Lower leg skin (tissue), 4 donors: ENCODE measurements at regions not wholly inside any gene's neighbourhood (a gene's known extent, or its start where the extent isn't known, plus 50 kb on each side); places are given as distances from the start of the nearest gene placed in this dataset.

Experiments used
- DNase-seq, 2 donors: peaks; one replicate each; pipeline ENCODE4 v3.0.0-alpha.2; 2019; ENCODE audit warnings: low spot score in 2 of 2
- H3K4me3 ChIP-seq: fragments of 200-600 bp; sonication (generic); 2 replicates; pipeline ENCODE4 v1.5.1; 2017; ENCODE audit warnings: mild to moderate bottlenecking, low read depth; ENCODE audit not compliant: poor library complexity, severe bottlenecking
- CTCF ChIP-seq, 3 donors: fragments of 450-650 bp; IDR thresholded peaks; one replicate each; pipeline ENCODE4 v1.5.1; 2016; ENCODE audit warnings: antibody characterized with exemption in 3 of 3, mild to moderate bottlenecking in 3 of 3, moderate library complexity in 2 of 3
- POLR2A ChIP-seq, 2 donors: fragments of 450-650 bp; IDR thresholded peaks; one replicate each; pipeline ENCODE4 v1.6.1; 2016 to 2017; ENCODE audit warnings: antibody characterized with exemption in 2 of 2, mild to moderate bottlenecking in 1 of 2, moderate library complexity in 1 of 2
- WGBS, 2 donors: methylation state at CpG; one replicate each; pipeline ENCODE4 v1.1.5; 2018; 5-methylcytosine and 5-hydroxymethylcytosine counted together
- intact Hi-C: fragments of 100-400 bp; cut with DNase I; formaldehyde crosslinking; loops from one replicate; pipeline ENCODE4 v1.15.0; 2023; ENCODE audit warnings: low total_unique reads

GRCh38 chr14:76576047-76576741, 185.1 kb upstream of the VASH1 start:
- DNase-seq: no peak
- no peak for TF ChIP-seq CTCF (IDR thresholded peaks at IDR 0.05)
- TF ChIP-seq POLR2A (IDR thresholded peaks at IDR 0.05): no peak
- WGBS, 2 donors: 51 to 58% methylated on average over 8 of the region's 8 CpGs
- intact Hi-C loops: loop anchor here (5.0 kb wide), 1 partner anchor 689 kb away; no protein-coding TSS in a partner anchor
- no peak overlapping the region for H3K4me3 ChIP-seq

GRCh38 chr14:76577090-76577489, 184.2 kb upstream of the VASH1 start:
- TF ChIP-seq POLR2A (IDR thresholded peaks at IDR 0.05): no peak
- no peak for TF ChIP-seq CTCF (IDR thresholded peaks at IDR 0.05)
- 93 to 98% methylated on average over 2 of the region's 2 CpGs for WGBS, 2 donors
- no peak for DNase-seq
- H3K4me3 ChIP-seq: no peak overlapping the region
- intact Hi-C loops: loop anchor here (5.0 kb wide), 1 partner anchor 690 kb away; no protein-coding TSS in a partner anchor

- 90 to 91% methylated on average over 3 of the region's 3 CpGs for WGBS, 2 donors
- no peak overlapping the region for H3K4me3 ChIP-seq
- TF ChIP-seq POLR2A (IDR thresholded peaks at IDR 0.05): no peak
- TF ChIP-seq CTCF (IDR thresholded peaks at IDR 0.05): no peak
- no peak for DNase-seq
- intact Hi-C loops: loop anchor here (5.0 kb wide), 1 partner anchor 691 kb away; no protein-coding TSS in a partner anchor
These were observed 183.4 kb upstream of the VASH1 start for GRCh38 chr14:76577837-76578236.

GRCh38 chr14:76580399-76580798, 180.9 kb upstream of the VASH1 start:
- TF ChIP-seq POLR2A (IDR thresholded peaks at IDR 0.05) (no peak), CTCF (IDR thresholded peaks at IDR 0.05) (no peak)
- DNase-seq: no peak
- no peak overlapping the region for H3K4me3 ChIP-seq
- intact Hi-C loops: no loop called here
- 67 to 73% methylated on average over 2 of the region's 2 CpGs for WGBS, 2 donors

- no peak for DNase-seq
- no peak overlapping the region for H3K4me3 ChIP-seq
- 90 to 100% methylated on average over 1 of the region's 1 CpG for WGBS, 2 donors
- TF ChIP-seq POLR2A (IDR thresholded peaks at IDR 0.05) (no peak), CTCF (IDR thresholded peaks at IDR 0.05) (no peak)
- intact Hi-C loops: no loop called here
These were observed 180.3 kb upstream of the VASH1 start for GRCh38 chr14:76580967-76581366.

GRCh38 chr14:76581592-76581991, 179.7 kb upstream of the VASH1 start:
- no peak for DNase-seq
- intact Hi-C loops: no loop called here
- no peak overlapping the region for H3K4me3 ChIP-seq
- WGBS, 2 donors: 79 to 82% methylated on average over 1 of the region's 1 CpG
- TF ChIP-seq CTCF (IDR thresholded peaks at IDR 0.05) (no peak), POLR2A (IDR thresholded peaks at IDR 0.05) (no peak)
